ENCODE measurements at regions not wholly inside any gene's neighbourhood (a gene's known extent, or its start where the extent isn't known, plus 50 kb on each side); places are given as distances from the start of the nearest gene placed in this dataset.

DNA sequence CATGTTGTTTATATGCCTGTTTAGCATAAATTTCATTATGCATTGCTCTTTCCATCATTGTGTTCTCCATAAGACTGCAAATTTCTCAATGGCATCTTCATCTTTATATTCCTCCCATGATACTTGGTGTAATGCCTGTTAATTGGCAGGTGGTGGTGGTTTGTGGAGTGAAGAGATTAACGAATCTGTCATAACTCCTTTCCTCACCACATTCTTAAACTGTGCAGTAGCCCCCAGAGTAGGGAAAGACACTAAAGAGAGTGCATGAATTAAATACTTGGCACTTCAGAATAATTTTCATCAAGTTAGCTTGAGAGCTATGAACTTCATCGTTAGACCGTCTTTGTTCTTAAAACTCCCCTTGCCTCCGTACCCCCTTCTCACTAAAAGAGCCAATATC lies 329.7 kb downstream of the HS3ST3B1 start:
- H3K4me3 Mint-ChIP-seq, result no peak overlapping the region
- H3K9me3 Mint-ChIP-seq, result no peaks in the 10 kb centered on the region
- no peaks in the 10 kb centered on the region for H3K4me1 Mint-ChIP-seq
- H3K36me3 Mint-ChIP-seq (ENCODE audit: low read depth), result no peaks in the 10 kb centered on the region
- peaks cover 25% of the 10 kb centered on the region for H3K27me3 Mint-ChIP-seq
- H3K27ac Mint-ChIP-seq, result no peak overlapping the region
- no peak for ATAC-seq (replicated peaks)

GRCh38 chr17:14630046-14630445 lies 329.2 kb downstream of the HS3ST3B1 start:
- no peak for ATAC-seq (replicated peaks)
- no peaks in the 10 kb centered on the region for H3K4me1 Mint-ChIP-seq
- peaks cover 25% of the 10 kb centered on the region for H3K27me3 Mint-ChIP-seq
- H3K36me3 Mint-ChIP-seq (ENCODE audit: low read depth), result no peaks in the 10 kb centered on the region
- H3K9me3 Mint-ChIP-seq, result no peaks in the 10 kb centered on the region
- no peak overlapping the region for H3K4me3 Mint-ChIP-seq
- H3K27ac Mint-ChIP-seq, result no peak overlapping the region

- Mint-ChIP-seq H3K9me3 (no peaks in the 10 kb centered on the region), H3K27me3 (peaks cover 27% of the 10 kb centered on the region), H3K4me3 (no peak overlapping the region), H3K36me3 (ENCODE audit: low read depth) (no peaks in the 10 kb centered on the region), H3K27ac (no peak overlapping the region), H3K4me1 (no peaks in the 10 kb centered on the region)
- ATAC-seq (replicated peaks), result no peak
These were observed 321.8 kb downstream of the HS3ST3B1 start for GRCh38 chr17:14622615-14623101.

DNA sequence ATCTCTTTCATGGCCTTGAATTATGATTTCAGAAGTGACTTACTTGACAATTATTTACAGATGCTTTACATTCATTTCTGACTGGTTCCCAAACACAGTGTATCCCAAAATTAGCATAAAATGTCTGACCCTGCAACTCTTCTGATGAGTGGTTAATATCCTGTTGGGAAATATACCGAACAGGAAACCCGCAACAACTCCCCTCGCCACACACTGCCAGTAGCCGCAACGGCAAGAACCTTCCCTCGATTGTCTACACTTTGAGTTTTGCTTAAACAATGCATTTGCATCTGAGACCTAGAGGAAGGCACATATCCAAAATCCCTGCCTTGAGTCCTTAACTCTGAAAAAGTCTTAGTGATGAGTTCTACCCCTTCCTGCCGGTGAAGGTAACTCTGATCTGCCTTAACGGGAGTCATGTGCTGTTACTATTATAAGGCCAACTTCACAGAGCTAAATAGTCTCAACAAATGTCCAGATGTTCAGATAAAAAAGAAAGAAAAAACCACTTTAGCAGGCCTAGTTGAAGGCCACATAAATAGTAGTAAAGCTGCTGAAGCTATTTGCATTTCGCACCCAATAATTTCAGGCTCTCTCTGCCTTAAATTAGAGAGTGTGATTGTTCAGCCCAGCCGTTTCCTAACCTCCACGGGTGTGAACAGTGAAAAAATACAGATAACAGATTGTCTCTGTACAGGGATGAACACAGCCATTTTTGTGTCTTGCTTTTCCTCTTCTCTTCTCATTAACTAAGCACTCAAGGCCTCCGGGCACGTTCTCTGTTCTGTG lies 321.1 kb downstream of the HS3ST3B1 start:
- H3K4me1 Mint-ChIP-seq, result no peaks in the 10 kb centered on the region
- peaks cover 24% of the 10 kb centered on the region for H3K27me3 Mint-ChIP-seq
- no peak overlapping the region for H3K4me3 Mint-ChIP-seq
- no peak overlapping the region for H3K27ac Mint-ChIP-seq
- no peaks in the 10 kb centered on the region for H3K9me3 Mint-ChIP-seq
- no peaks in the 10 kb centered on the region for H3K36me3 Mint-ChIP-seq (ENCODE audit: low read depth)
- ATAC-seq (replicated peaks), result no peak

DNA sequence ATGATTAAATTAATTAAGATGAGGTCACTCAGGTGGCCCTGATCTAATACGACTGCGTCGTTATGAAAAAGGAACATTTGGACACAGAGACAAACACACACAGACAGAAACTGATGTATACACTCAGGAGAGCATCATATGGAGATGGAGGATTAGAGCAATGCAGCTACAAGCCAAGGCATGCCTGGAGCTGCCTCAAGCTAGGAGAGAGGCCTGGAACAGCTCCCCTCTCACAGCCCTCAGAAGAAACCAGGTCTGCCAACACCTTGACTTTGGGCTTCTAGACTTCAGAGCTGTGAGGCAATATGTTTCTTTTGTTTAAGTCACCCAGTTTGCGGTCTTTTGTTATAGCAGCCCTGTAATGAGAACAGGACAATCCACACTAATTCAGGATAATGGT lies 318.9 kb downstream of the HS3ST3B1 start:
- H3K4me3 Mint-ChIP-seq, result no peak overlapping the region
- H3K4me1 Mint-ChIP-seq, result no peaks in the 10 kb centered on the region
- peaks cover 17% of the 10 kb centered on the region for H3K27me3 Mint-ChIP-seq
- H3K36me3 Mint-ChIP-seq (ENCODE audit: low read depth), result no peaks in the 10 kb centered on the region
- no peaks in the 10 kb centered on the region for H3K9me3 Mint-ChIP-seq
- no peak overlapping the region for H3K27ac Mint-ChIP-seq
- ATAC-seq (replicated peaks), result no peak

- no peak overlapping the region for H3K4me3 Mint-ChIP-seq
- H3K27ac Mint-ChIP-seq, result no peak overlapping the region
- peaks cover 17% of the 10 kb centered on the region for H3K27me3 Mint-ChIP-seq
- H3K4me1 Mint-ChIP-seq, result no peaks in the 10 kb centered on the region
- ATAC-seq (replicated peaks), result no peak
- H3K36me3 Mint-ChIP-seq (ENCODE audit: low read depth), result no peaks in the 10 kb centered on the region
- H3K9me3 Mint-ChIP-seq, result peaks cover 2% of the 10 kb centered on the region
These were observed 315.6 kb downstream of the HS3ST3B1 start for GRCh38 chr17:14616528-14616927.

- H3K9me3 Mint-ChIP-seq, result peaks cover 6% of the 10 kb centered on the region
- no peak for ATAC-seq (replicated peaks)
- H3K27me3 Mint-ChIP-seq, result peaks cover 5% of the 10 kb centered on the region
- H3K4me3 Mint-ChIP-seq, result peak overlapping the region; percentile 2
- H3K36me3 Mint-ChIP-seq (ENCODE audit: low read depth), result no peaks in the 10 kb centered on the region
- H3K4me1 Mint-ChIP-seq, result no peaks in the 10 kb centered on the region
- H3K27ac Mint-ChIP-seq, result no peak overlapping the region
These were observed 304.4 kb downstream of the HS3ST3B1 start for GRCh38 chr17:14605267-14605599.

GRCh38 chr17:14604591-14605266 lies 303.8 kb downstream of the HS3ST3B1 start:
- ATAC-seq (replicated peaks), result no peak
- peaks cover 2% of the 10 kb centered on the region for H3K9me3 Mint-ChIP-seq
- H3K27ac Mint-ChIP-seq, result no peak overlapping the region
- no peaks in the 10 kb centered on the region for H3K4me1 Mint-ChIP-seq
- peak overlapping the region; percentile 2 for H3K4me3 Mint-ChIP-seq
- H3K36me3 Mint-ChIP-seq (ENCODE audit: low read depth), result no peaks in the 10 kb centered on the region
- H3K27me3 Mint-ChIP-seq, result peaks cover 2% of the 10 kb centered on the region

DNA sequence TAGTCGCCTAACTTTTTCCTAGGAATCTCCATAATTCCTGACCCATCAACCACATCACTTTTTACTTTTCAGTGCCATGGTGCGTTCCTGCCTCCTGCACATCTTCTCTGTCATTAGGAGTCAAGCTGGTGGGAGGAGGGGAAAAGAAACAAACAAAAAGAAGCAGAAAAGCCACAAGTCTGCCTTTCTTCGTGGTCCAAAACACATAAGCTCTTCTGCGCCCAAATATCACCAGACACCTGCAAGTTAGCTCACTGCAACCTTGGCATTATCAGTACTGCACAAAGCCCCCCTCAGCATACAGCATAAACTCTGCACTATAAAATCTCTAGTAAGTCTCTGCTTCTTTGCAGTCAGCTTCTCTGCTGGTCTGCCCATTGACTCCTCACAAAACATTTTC lies 295.3 kb downstream of the HS3ST3B1 start:
- H3K4me1 Mint-ChIP-seq, result no peaks in the 10 kb centered on the region
- no peaks in the 10 kb centered on the region for H3K9me3 Mint-ChIP-seq
- H3K27me3 Mint-ChIP-seq, result peaks cover 27% of the 10 kb centered on the region
- no peak overlapping the region for H3K4me3 Mint-ChIP-seq
- no peaks in the 10 kb centered on the region for H3K36me3 Mint-ChIP-seq (ENCODE audit: low read depth)
- ATAC-seq (replicated peaks), result no peak
- H3K27ac Mint-ChIP-seq, result no peak overlapping the region

- H3K27ac Mint-ChIP-seq, result no peak overlapping the region
- no peaks in the 10 kb centered on the region for H3K4me1 Mint-ChIP-seq
- no peak overlapping the region for H3K4me3 Mint-ChIP-seq
- no peak for ATAC-seq (replicated peaks)
- no peaks in the 10 kb centered on the region for H3K9me3 Mint-ChIP-seq
- no peaks in the 10 kb centered on the region for H3K36me3 Mint-ChIP-seq (ENCODE audit: low read depth)
- peaks cover 32% of the 10 kb centered on the region for H3K27me3 Mint-ChIP-seq
These were observed 294.8 kb downstream of the HS3ST3B1 start for GRCh38 chr17:14595656-14596055.

GRCh38 chr17:14594690-14595089 lies 293.8 kb downstream of the HS3ST3B1 start:
- ATAC-seq (replicated peaks), result no peak
- no peak overlapping the region for H3K4me3 Mint-ChIP-seq
- no peaks in the 10 kb centered on the region for H3K36me3 Mint-ChIP-seq (ENCODE audit: low read depth)

DNA sequence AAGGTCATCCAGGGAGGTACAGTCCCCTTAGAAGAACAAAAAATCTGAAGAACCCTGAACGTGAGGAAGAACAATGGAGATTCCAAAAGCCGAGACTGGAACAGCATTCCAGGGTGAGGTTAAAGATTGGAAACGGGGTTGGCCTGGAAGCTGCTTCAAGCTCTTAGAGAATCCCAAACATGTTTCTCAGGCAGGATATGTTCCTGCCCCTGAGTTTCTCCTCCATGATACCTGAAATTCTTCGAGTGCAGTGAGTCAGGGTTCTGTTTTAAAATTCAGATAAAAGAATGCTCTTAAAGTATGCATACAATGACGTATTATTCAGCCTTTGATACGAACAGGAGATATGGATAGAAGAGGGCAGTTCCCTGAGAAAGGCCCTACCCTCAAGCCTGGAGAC lies 293.1 kb downstream of the HS3ST3B1 start:
- Mint-ChIP-seq H3K4me3 (no peak overlapping the region), H3K27ac (no peak overlapping the region), H3K27me3 (peaks cover 31% of the 10 kb centered on the region), H3K9me3 (no peaks in the 10 kb centered on the region), H3K4me1 (no peaks in the 10 kb centered on the region), H3K36me3 (ENCODE audit: low read depth) (no peaks in the 10 kb centered on the region)
- ATAC-seq (replicated peaks), result no peak

More at GRCh38 chr17:14594690-14595089, 293.8 kb downstream of the HS3ST3B1 start:
- Mint-ChIP-seq H3K9me3 (no peaks in the 10 kb centered on the region), H3K4me1 (no peaks in the 10 kb centered on the region), H3K27ac (no peak overlapping the region), H3K27me3 (peaks cover 35% of the 10 kb centered on the region)

DNA sequence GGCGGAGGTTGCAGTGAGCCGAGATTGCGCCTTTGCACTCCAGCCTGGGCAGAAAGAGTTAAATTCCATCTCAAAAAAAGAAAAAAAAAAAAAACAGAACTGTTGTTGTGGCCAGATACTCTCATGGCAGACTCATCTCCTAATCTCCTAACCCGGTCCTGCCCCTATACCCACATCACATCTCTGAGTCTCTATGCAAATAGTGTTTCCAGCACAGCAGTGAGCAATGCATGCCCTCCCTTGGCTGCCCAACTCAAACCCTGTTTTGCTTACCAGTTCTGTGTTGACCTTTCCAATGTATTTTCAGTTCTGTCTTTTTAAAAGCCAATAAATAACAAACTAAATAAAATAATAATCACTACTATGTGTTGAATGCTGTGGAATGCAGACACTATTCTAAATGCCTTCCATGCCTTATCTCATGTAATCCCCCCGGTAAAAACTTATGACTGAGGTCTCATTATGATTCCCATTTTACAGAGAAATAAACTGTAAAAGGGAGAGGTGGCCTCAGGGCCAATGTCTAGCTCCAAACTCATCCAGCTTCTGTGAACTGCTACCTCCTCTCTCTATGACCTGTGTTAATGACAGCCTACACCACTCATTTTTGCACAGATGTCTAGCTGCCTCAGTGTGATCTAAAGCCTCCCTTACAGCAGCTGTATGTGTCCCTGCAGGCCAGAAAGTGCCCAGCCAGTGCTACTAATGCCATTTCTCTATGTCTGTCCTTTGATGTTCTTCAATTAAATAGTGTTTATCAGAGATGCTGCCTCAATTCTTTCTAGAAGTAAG lies 289.8 kb downstream of the HS3ST3B1 start:
- no peak overlapping the region for H3K4me3 Mint-ChIP-seq
- no peaks in the 10 kb centered on the region for H3K9me3 Mint-ChIP-seq
- H3K27me3 Mint-ChIP-seq, result peaks cover 18% of the 10 kb centered on the region
- ATAC-seq (replicated peaks), result no peak
- H3K36me3 Mint-ChIP-seq (ENCODE audit: low read depth), result no peaks in the 10 kb centered on the region
- H3K27ac Mint-ChIP-seq, result no peak overlapping the region
- H3K4me1 Mint-ChIP-seq, result no peaks in the 10 kb centered on the region

GRCh38 chr17:14585099-14585498 lies 284.2 kb downstream of the HS3ST3B1 start:
- Mint-ChIP-seq H3K27me3 (peaks cover 7% of the 10 kb centered on the region), H3K4me1 (no peaks in the 10 kb centered on the region), H3K4me3 (no peak overlapping the region), H3K9me3 (no peaks in the 10 kb centered on the region), H3K27ac (no peak overlapping the region), H3K36me3 (ENCODE audit: low read depth) (no peaks in the 10 kb centered on the region)
- no peak for ATAC-seq (replicated peaks)

DNA sequence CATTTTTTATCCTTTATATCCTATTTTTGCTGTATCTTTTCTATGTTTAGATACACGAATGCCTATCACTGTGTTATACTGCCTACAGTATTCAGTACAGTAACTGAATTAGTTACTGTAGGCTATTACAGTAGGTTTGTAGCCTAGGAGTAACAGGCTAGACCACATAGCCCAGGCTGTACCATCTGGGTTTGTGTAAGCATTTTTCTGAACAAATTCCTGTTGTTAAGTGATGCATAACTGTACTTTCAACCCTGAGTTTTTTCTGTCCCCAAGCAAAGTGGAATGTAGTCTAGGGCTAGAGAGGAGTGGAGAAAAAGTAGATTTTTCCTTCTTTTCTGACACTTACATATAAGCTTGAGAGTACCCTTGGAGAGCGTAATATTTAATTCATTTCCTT lies 282.1 kb downstream of the HS3ST3B1 start:
- no peaks in the 10 kb centered on the region for H3K9me3 Mint-ChIP-seq
- H3K4me1 Mint-ChIP-seq, result no peaks in the 10 kb centered on the region
- no peaks in the 10 kb centered on the region for H3K36me3 Mint-ChIP-seq (ENCODE audit: low read depth)
- no peak for ATAC-seq (replicated peaks)
- H3K4me3 Mint-ChIP-seq, result no peak overlapping the region
- peaks cover 3% of the 10 kb centered on the region for H3K27me3 Mint-ChIP-seq
- no peak overlapping the region for H3K27ac Mint-ChIP-seq
